22Rv1 (cell line): ENCODE measurements at regions not wholly inside any gene's neighbourhood (a gene's known extent, or its start where the extent isn't known, plus 50 kb on each side); places are given as distances from the start of the nearest gene placed in this dataset.
A peak's percentile ranks its signal among the peaks of the same experiment; 100 is the strongest.

Experiments used
- H3K27ac ChIP-seq: fragments of 450-650 bp; 2 replicates; pipeline ENCODE4 v1.5.1; 2017
- ZFX ChIP-seq: fragments of 450-650 bp; IDR thresholded peaks from 2 replicates; pipeline ENCODE4 v1.6.1; 2017; ENCODE audit warnings: antibody characterized with exemption, borderline replicate concordance
- TF ChIP-seq, protein P1 (sequence below): fragments of 450-650 bp; IDR thresholded peaks from 2 replicates; pipeline ENCODE4 v1.5.1; 2017; ENCODE audit warnings: mild to moderate bottlenecking

DNA sequence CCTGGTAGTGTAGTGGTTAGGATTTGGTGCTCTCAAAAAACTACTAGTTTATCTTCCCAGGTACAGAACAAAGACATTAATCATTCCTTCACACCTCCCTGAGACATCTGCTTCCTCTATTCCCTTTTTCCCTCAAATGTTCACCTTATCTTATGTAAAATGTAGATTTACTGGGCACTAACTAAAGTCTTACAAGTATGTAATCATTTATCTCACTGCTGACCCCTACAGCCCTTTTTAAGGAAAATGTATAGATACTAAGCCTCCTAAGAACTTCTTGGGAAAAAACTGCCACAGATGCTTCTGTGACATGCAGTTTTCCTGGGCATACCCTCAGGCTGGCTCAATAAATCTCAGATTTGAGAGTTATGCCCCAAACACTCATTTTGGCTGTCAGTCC is 50.8 kb upstream of the NEK7 start:
- H3K27ac ChIP-seq: no peak overlapping the region
- no peak for TF ChIP-seq ZFX
- TF ChIP-seq, protein P1, sequence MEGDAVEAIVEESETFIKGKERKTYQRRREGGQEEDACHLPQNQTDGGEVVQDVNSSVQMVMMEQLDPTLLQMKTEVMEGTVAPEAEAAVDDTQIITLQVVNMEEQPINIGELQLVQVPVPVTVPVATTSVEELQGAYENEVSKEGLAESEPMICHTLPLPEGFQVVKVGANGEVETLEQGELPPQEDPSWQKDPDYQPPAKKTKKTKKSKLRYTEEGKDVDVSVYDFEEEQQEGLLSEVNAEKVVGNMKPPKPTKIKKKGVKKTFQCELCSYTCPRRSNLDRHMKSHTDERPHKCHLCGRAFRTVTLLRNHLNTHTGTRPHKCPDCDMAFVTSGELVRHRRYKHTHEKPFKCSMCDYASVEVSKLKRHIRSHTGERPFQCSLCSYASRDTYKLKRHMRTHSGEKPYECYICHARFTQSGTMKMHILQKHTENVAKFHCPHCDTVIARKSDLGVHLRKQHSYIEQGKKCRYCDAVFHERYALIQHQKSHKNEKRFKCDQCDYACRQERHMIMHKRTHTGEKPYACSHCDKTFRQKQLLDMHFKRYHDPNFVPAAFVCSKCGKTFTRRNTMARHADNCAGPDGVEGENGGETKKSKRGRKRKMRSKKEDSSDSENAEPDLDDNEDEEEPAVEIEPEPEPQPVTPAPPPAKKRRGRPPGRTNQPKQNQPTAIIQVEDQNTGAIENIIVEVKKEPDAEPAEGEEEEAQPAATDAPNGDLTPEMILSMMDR: peak; percentile 12; the same call in 1 of the 2 replicates
